ENCODE measurements at regions not wholly inside any gene's neighbourhood (a gene's known extent, or its start where the extent isn't known, plus 50 kb on each side); places are given as distances from the start of the nearest gene placed in this dataset.

- H3K9me3 ChIP-seq (ENCODE audit: control insufficient read depth, insufficient read depth, low read depth, low read length), result 0 out of 2 replicates have a peak, but pooled peaks cover 2% of the 10 kb centered on the region
- intact Hi-C loops (cut with micrococcal nuclease; ENCODE audit: unreplicated experiment) (no loop called here), in situ Hi-C loops (cut with HindIII; ENCODE audit: low pct_unique_long_range_greater_than_20kb, low sequenced_read_pairs) (no loop called here)
- no peaks in the 10 kb centered on the region for H3K27me3 ChIP-seq (ENCODE audit: control insufficient read depth, insufficient read depth, low read length)
- no peak overlapping the region for H3K4me3 ChIP-seq (ENCODE audit: low read depth in 2 of 2, low read length in 2 of 2)
- no peaks in the 10 kb centered on the region for H3K4me1 ChIP-seq (ENCODE audit: control insufficient read depth, insufficient read depth, low read length)
- TF ChIP-seq, protein P1, sequence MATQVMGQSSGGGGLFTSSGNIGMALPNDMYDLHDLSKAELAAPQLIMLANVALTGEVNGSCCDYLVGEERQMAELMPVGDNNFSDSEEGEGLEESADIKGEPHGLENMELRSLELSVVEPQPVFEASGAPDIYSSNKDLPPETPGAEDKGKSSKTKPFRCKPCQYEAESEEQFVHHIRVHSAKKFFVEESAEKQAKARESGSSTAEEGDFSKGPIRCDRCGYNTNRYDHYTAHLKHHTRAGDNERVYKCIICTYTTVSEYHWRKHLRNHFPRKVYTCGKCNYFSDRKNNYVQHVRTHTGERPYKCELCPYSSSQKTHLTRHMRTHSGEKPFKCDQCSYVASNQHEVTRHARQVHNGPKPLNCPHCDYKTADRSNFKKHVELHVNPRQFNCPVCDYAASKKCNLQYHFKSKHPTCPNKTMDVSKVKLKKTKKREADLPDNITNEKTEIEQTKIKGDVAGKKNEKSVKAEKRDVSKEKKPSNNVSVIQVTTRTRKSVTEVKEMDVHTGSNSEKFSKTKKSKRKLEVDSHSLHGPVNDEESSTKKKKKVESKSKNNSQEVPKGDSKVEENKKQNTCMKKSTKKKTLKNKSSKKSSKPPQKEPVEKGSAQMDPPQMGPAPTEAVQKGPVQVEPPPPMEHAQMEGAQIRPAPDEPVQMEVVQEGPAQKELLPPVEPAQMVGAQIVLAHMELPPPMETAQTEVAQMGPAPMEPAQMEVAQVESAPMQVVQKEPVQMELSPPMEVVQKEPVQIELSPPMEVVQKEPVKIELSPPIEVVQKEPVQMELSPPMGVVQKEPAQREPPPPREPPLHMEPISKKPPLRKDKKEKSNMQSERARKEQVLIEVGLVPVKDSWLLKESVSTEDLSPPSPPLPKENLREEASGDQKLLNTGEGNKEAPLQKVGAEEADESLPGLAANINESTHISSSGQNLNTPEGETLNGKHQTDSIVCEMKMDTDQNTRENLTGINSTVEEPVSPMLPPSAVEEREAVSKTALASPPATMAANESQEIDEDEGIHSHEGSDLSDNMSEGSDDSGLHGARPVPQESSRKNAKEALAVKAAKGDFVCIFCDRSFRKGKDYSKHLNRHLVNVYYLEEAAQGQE (IDR thresholded peaks at IDR 0.05; ENCODE audit: insufficient read depth in 1 of 2, low read depth in 2 of 2, low read length in 1 of 2), result no peak
- ATAC-seq (no peak), DNase-seq (ENCODE audit: low read depth, low spot score) (no peak)
- ChIA-PET CTCF (no interaction called here), POLR2A (no interaction called here)
- no peak overlapping the region for H3K27ac ChIP-seq (ENCODE audit: low read length)
- no TSS peak for BruUV-seq (replicated peaks)
- H3K36me3 ChIP-seq (ENCODE audit: control insufficient read depth, insufficient read depth, low read length), result no peaks in the 10 kb centered on the region
Measured at GRCh38 chr10:44157574-44157973, 227.3 kb downstream of the CXCL12 start.

DNA sequence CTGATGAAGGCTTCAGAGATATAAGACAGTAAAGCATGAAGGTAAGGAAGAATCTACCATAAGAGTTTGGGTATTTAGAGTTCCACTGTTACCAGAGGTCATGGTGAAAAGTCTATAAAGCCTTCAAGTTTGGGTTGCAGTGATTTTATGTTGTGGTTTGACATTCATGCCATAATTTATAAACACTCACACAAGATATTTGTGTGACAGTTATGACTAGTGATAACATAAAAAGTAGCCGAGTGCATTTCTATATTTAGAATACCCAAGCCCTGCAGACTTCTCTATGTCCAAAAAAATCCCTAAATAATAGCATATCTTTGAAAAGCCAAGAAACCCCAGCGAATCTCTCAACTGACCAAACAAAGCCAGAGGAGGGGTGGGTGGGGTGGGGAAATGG lies 229.9 kb downstream of the CXCL12 start:
- DNase-seq (ENCODE audit: low read depth, low spot score) (no peak), ATAC-seq (no peak)
- TF ChIP-seq TCF7L2 (IDR thresholded peaks at IDR 0.05; ENCODE audit: low read depth, low read length) (no peak), POLR2AphosphoS5 (IDR thresholded peaks at IDR 0.05; ENCODE audit: low read depth, low read length) (no peak), SIN3A (IDR thresholded peaks at IDR 0.05; ENCODE audit: borderline replicate concordance, insufficient read depth, low read depth, low read length) (no peak), CTCF (IDR thresholded peaks at IDR 0.05) (no peak)
- in situ Hi-C loops (cut with HindIII; ENCODE audit: low pct_unique_long_range_greater_than_20kb, low sequenced_read_pairs) (no loop called here), intact Hi-C loops (cut with micrococcal nuclease; ENCODE audit: unreplicated experiment) (no loop called here)
- ChIA-PET CTCF (no interaction called here), POLR2A (no interaction called here)
- Histone ChIP-seq H3K27ac (ENCODE audit: low read length) (no peak overlapping the region), H3K9me3 (ENCODE audit: control insufficient read depth, insufficient read depth, low read depth, low read length) (0 out of 2 replicates have a peak, but pooled peaks cover 2% of the 10 kb centered on the region), H3K27me3 (ENCODE audit: control insufficient read depth, insufficient read depth, low read length) (no peaks in the 10 kb centered on the region), H3K4me1 (ENCODE audit: control insufficient read depth, insufficient read depth, low read length) (no peaks in the 10 kb centered on the region), H3K36me3 (ENCODE audit: control insufficient read depth, insufficient read depth, low read length) (no peaks in the 10 kb centered on the region), H3K4me3 (ENCODE audit: low read depth in 2 of 2, low read length in 2 of 2) (no peak overlapping the region)
- BruUV-seq (replicated peaks), result no TSS peak

DNA sequence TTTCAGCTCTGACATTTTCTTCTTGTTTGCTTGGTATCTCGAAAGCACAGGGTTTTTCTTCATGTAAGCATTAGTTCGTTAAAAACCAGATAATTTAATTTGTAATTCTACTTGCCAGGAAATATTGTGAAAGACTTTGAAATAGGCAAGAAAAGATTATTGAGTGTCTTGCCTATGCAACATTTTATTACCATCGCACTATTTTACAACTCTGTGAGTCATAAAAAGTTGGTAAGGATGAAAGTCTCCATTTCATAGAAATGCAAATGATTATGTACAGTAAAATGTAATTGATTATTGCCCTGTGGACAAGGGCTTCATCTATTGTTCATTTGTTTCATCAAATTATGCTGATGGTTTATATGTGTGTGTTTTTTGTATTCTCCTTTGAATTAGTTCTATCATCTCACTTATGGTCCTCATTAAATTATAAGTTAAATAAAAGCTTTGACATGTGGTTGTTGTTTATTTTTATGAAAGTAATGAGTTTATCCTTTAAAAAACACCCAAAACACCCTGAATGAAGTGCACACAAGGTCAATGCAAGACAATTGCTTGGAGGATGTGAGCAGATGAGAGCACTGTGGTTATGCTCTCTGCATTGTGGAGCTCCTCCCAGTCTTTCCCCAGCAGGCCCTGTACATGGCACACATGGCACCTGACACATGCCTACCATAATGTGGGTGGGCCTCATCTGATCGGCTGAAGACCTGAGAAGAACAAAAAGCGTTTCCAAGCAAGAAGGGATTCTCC lies 230.8 kb downstream of the CXCL12 start:
- intact Hi-C loops (cut with micrococcal nuclease; ENCODE audit: unreplicated experiment) (no loop called here), in situ Hi-C loops (cut with HindIII; ENCODE audit: low pct_unique_long_range_greater_than_20kb, low sequenced_read_pairs) (no loop called here)
- Histone ChIP-seq H3K4me3 (ENCODE audit: low read depth in 2 of 2, low read length in 2 of 2) (no peak overlapping the region), H3K27me3 (ENCODE audit: control insufficient read depth, insufficient read depth, low read length) (no peaks in the 10 kb centered on the region), H3K36me3 (ENCODE audit: control insufficient read depth, insufficient read depth, low read length) (no peaks in the 10 kb centered on the region), H3K4me1 (ENCODE audit: control insufficient read depth, insufficient read depth, low read length) (no peaks in the 10 kb centered on the region), H3K27ac (ENCODE audit: low read length) (no peak overlapping the region), H3K9me3 (ENCODE audit: control insufficient read depth, insufficient read depth, low read depth, low read length) (0 out of 2 replicates have a peak, but pooled peaks cover 2% of the 10 kb centered on the region)
- BruUV-seq (replicated peaks), result no TSS peak
- ChIA-PET CTCF (no interaction called here), POLR2A (no interaction called here)
- TF ChIP-seq CTCF (IDR thresholded peaks at IDR 0.05), result no peak
- TF ChIP-seq, protein P1 (IDR thresholded peaks at IDR 0.05; ENCODE audit: insufficient read depth in 1 of 2, low read depth in 2 of 2, low read length in 1 of 2), result no peak
- TF ChIP-seq SIN3A (IDR thresholded peaks at IDR 0.05; ENCODE audit: borderline replicate concordance, insufficient read depth, low read depth, low read length), result no peak
- TF ChIP-seq POLR2AphosphoS5 (IDR thresholded peaks at IDR 0.05; ENCODE audit: low read depth, low read length), result no peak
- TF ChIP-seq TCF7L2 (IDR thresholded peaks at IDR 0.05; ENCODE audit: low read depth, low read length), result no peak
- no peak for DNase-seq (ENCODE audit: low read depth, low spot score)
- no peak for ATAC-seq
